Upper lobe of left lung (tissue), 6 donors: ENCODE measurements at regions not wholly inside any gene's neighbourhood (a gene's known extent, or its start where the extent isn't known, plus 50 kb on each side); places are given as distances from the start of the nearest gene placed in this dataset.

Experiments used
- ATAC-seq, 2 donors: fragments of 200-7000 bp; cut with Tn5 transposase; one replicate each; pipeline ENCODE4 v1.9.1; 2022; ENCODE audit warnings: mild to moderate bottlenecking in 2 of 2, moderate library complexity in 2 of 2; ENCODE audit not compliant: low FRiP score in 2 of 2
- DNase-seq, 2 donors: peaks; one replicate each; pipeline ENCODE4 v3.0.0-alpha.2; 2019 to 2020
- H3K27ac ChIP-seq, 4 donors: fragments of 200-600 bp; sonication (generic); one replicate each; pipeline ENCODE4 v1.5.1; 2016 to 2019
- H3K27me3 ChIP-seq, 4 donors: fragments of 200-600 bp; sonication (generic); one replicate each; pipeline ENCODE4 v1.5.1; 2017 to 2019
- H3K36me3 ChIP-seq, 4 donors: fragments of 200-600 bp; sonication (generic); one replicate each; pipeline ENCODE4 v1.5.1; 2016 to 2019
- H3K4me1 ChIP-seq, 4 donors: fragments of 200-600 bp; sonication (generic); one replicate each; pipeline ENCODE4 v1.5.1; 2018 to 2019
- H3K4me3 ChIP-seq, 4 donors: fragments of 200-600 bp; sonication (generic); one replicate each; pipeline ENCODE4 v1.5.1; 2017 to 2019; ENCODE audit warnings: mild to moderate bottlenecking in 2 of 4, moderate library complexity in 1 of 4
- H3K9me3 ChIP-seq, 4 donors: fragments of 200-600 bp; sonication (generic); one replicate each; pipeline ENCODE4 v1.5.1; 2018 to 2019
- EP300 ChIP-seq, 4 donors: sonication (generic); formaldehyde crosslinking; IDR thresholded peaks; one replicate each; pipeline ENCODE4 v1.5.1; 2017; ENCODE audit warnings: antibody characterized with exemption in 4 of 4, control low read depth in 2 of 4
- POLR2A ChIP-seq, 4 donors: fragments of 450-650 bp; IDR thresholded peaks; one replicate each; pipeline ENCODE4 v1.5.1; 2016 to 2017; ENCODE audit warnings: antibody characterized with exemption in 4 of 4, mild to moderate bottlenecking in 2 of 4
- POLR2AphosphoS5 ChIP-seq, 2 donors: sonication (generic); formaldehyde crosslinking; IDR thresholded peaks; one replicate each; pipeline ENCODE4 v1.5.1; 2017; ENCODE audit warnings: antibody characterized with exemption in 2 of 2
- WGBS, 2 donors: methylation state at CpG; one replicate each; pipeline ENCODE4 v1.1.5; 2017 to 2018; 5-methylcytosine and 5-hydroxymethylcytosine counted together
- TF ChIP-seq, protein P1 (sequence below), 6 experiments: fragments of 450-650 bp in 4 of 6; fragments of 200-600 bp in 2 of 6; sonication (generic) in 2 of 6; IDR thresholded peaks; one replicate each; pipeline ENCODE4 v1.5.1; 2016 to 2019; ENCODE audit warnings: antibody characterized with exemption in 6 of 6
- donor health status: DM: no; HTN: no; CAD: no; lungs with moderate emphysema.
- donor health status: DM: no; HTN: yes; CAD: no; lungs with severe emphysema.

- Histone ChIP-seq H3K27ac (no peak overlapping the region), H3K36me3 (no peaks in the 10 kb centered on the region), H3K9me3 (no peaks in the 10 kb centered on the region), H3K4me3 (no peak overlapping the region), H3K4me1 (no peaks in the 10 kb centered on the region), H3K27me3 (no peaks in the 10 kb centered on the region)
- no peak for DNase-seq
- ATAC-seq: no peak
- 74 to 76% methylated on average over 1 of the region's 1 CpG for WGBS, 2 donors
- no peak for TF ChIP-seq POLR2AphosphoS5 (IDR thresholded peaks at IDR 0.05)
- no peak for TF ChIP-seq POLR2A (IDR thresholded peaks at IDR 0.05)
- TF ChIP-seq, protein P1, sequence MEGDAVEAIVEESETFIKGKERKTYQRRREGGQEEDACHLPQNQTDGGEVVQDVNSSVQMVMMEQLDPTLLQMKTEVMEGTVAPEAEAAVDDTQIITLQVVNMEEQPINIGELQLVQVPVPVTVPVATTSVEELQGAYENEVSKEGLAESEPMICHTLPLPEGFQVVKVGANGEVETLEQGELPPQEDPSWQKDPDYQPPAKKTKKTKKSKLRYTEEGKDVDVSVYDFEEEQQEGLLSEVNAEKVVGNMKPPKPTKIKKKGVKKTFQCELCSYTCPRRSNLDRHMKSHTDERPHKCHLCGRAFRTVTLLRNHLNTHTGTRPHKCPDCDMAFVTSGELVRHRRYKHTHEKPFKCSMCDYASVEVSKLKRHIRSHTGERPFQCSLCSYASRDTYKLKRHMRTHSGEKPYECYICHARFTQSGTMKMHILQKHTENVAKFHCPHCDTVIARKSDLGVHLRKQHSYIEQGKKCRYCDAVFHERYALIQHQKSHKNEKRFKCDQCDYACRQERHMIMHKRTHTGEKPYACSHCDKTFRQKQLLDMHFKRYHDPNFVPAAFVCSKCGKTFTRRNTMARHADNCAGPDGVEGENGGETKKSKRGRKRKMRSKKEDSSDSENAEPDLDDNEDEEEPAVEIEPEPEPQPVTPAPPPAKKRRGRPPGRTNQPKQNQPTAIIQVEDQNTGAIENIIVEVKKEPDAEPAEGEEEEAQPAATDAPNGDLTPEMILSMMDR (IDR thresholded peaks at IDR 0.05): no peak
- no peak for TF ChIP-seq EP300 (IDR thresholded peaks at IDR 0.05)
Measured at GRCh38 chr12:90831712-90832111, 123.3 kb downstream of the CCER1 start.

DNA sequence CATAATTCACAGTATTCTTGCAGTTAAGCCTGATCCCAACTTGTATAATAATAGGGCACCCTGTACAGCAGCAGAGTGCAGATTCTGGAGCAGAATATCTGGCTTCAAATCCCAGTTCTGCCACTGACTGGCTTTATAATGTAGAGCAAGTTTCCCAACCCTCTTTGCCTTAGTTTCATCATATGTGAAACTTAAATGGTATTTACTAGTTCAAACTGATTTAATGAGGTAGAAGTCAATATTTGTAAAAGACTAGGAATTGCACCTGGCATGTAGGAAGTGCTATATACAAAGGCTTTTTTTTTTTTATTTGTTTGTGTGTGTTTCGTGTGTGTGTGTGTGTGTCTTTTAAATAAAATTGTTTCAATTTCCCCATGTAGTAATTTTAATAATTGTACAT, 125.9 kb downstream of the CCER1 start:
- no peaks in the 10 kb centered on the region for H3K9me3 ChIP-seq
- no peak overlapping the region for H3K27ac ChIP-seq
- TF ChIP-seq POLR2AphosphoS5 (IDR thresholded peaks at IDR 0.05): no peak
- H3K4me3 ChIP-seq: no peak overlapping the region
- DNase-seq: no peak
- no peak for ATAC-seq
- no peaks in the 10 kb centered on the region for H3K36me3 ChIP-seq
- H3K27me3 ChIP-seq: no peaks in the 10 kb centered on the region
- WGBS, 2 donors: 74 to 78% methylated on average over 1 of the region's 1 CpG
- no peaks in the 10 kb centered on the region for H3K4me1 ChIP-seq

GRCh38 chr12:90828621-90829020, 126.4 kb downstream of the CCER1 start:
- DNase-seq: no peak
- H3K4me1 ChIP-seq: no peaks in the 10 kb centered on the region
- no peak for ATAC-seq
- no peaks in the 10 kb centered on the region for H3K9me3 ChIP-seq
- 25 to 29% methylated on average over 2 of the region's 2 CpGs for WGBS, 2 donors
- TF ChIP-seq POLR2AphosphoS5 (IDR thresholded peaks at IDR 0.05) (no peak), EP300 (IDR thresholded peaks at IDR 0.05) (no peak), POLR2A (IDR thresholded peaks at IDR 0.05) (no peak)
- TF ChIP-seq, protein P1 (IDR thresholded peaks at IDR 0.05): no peak
- H3K27me3 ChIP-seq: no peaks in the 10 kb centered on the region
- no peak overlapping the region for H3K27ac ChIP-seq
- no peaks in the 10 kb centered on the region for H3K36me3 ChIP-seq
- no peak overlapping the region for H3K4me3 ChIP-seq

- Histone ChIP-seq H3K4me3 (no peak overlapping the region), H3K36me3 (no peaks in the 10 kb centered on the region), H3K27me3 (no peaks in the 10 kb centered on the region), H3K9me3 (no peaks in the 10 kb centered on the region), H3K27ac (no peak overlapping the region), H3K4me1 (no peaks in the 10 kb centered on the region)
- ATAC-seq: no peak
- DNase-seq: no peak
- TF ChIP-seq POLR2AphosphoS5 (IDR thresholded peaks at IDR 0.05): no peak
- no peak for TF ChIP-seq EP300 (IDR thresholded peaks at IDR 0.05)
- no peak for TF ChIP-seq POLR2A (IDR thresholded peaks at IDR 0.05)
- TF ChIP-seq, protein P1 (IDR thresholded peaks at IDR 0.05): no peak
Measured at GRCh38 chr12:90827567-90827966, 127.4 kb downstream of the CCER1 start.

DNA sequence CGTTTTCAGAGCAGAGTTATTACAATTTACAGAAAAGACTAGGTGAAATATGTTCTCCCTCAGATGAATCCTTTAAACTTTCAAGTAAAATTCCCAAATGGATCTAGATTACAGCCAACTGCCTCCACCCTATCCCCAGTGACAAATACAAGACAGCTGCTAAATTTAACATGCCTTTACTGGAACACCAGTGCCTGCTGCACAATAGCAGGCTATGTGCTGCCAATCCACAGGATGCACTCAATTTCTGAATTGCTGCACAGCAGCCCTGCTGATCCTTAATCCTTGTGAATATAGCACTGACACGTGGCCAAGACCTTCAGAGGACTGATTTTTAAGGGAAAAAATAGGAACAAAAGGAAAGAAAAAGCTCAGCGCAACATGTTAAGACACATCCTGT, 128.9 kb downstream of the CCER1 start:
- Histone ChIP-seq H3K4me1 (no peaks in the 10 kb centered on the region), H3K27me3 (no peaks in the 10 kb centered on the region), H3K9me3 (no peaks in the 10 kb centered on the region), H3K4me3 (no peak overlapping the region), H3K36me3 (no peaks in the 10 kb centered on the region), H3K27ac (no peak overlapping the region)
- 82 to 85% methylated on average over 3 of the region's 3 CpGs for WGBS, 2 donors
- DNase-seq (no peak), ATAC-seq (no peak)
- TF ChIP-seq EP300 (IDR thresholded peaks at IDR 0.05): no peak
- TF ChIP-seq, protein P1 (IDR thresholded peaks at IDR 0.05): no peak
- no peak for TF ChIP-seq POLR2AphosphoS5 (IDR thresholded peaks at IDR 0.05)
- no peak for TF ChIP-seq POLR2A (IDR thresholded peaks at IDR 0.05)
